ES-I3 (cell line): ENCODE measurements at regions not wholly inside any gene's neighbourhood (a gene's known extent, or its start where the extent isn't known, plus 50 kb on each side); places are given as distances from the start of the nearest gene placed in this dataset.

Experiments
- H3K36me3 ChIP-seq: 2 replicates; pipeline ENCODE4 v1.6.1; 2013; ENCODE audit warnings: mild to moderate bottlenecking, low read length, control low read depth, moderate library complexity; ENCODE audit not compliant: insufficient read depth
- H3K4me1 ChIP-seq: 2 replicates; pipeline ENCODE4 v1.6.1; 2013; ENCODE audit warnings: mild to moderate bottlenecking, control low read depth, low read length; ENCODE audit not compliant: insufficient read depth
- H3K9ac ChIP-seq: 2 replicates; pipeline ENCODE4 v1.6.1; 2013; ENCODE audit warnings: low read depth, mild to moderate bottlenecking, low read length, moderate library complexity
- H3K9me3 ChIP-seq: 2 replicates; pipeline ENCODE4 v1.6.1; 2013; ENCODE audit warnings: mild to moderate bottlenecking, low read length, moderate library complexity; ENCODE audit not compliant: control insufficient read depth, insufficient read depth

GRCh38 chr11:37770145-37770544 lies 1172.1 kb upstream of the RAG2 start:
- no peak overlapping the region for H3K9ac ChIP-seq
- no peaks in the 10 kb centered on the region for H3K9me3 ChIP-seq
- no peaks in the 10 kb centered on the region for H3K4me1 ChIP-seq
- no peaks in the 10 kb centered on the region for H3K36me3 ChIP-seq

- Histone ChIP-seq H3K9ac (no peak overlapping the region), H3K9me3 (no peaks in the 10 kb centered on the region), H3K4me1 (no peaks in the 10 kb centered on the region), H3K36me3 (no peaks in the 10 kb centered on the region)
Observed at GRCh38 chr11:37762079-37762478, 1164.0 kb upstream of the RAG2 start.

GRCh38 chr11:37755521-37755920 lies 1157.5 kb upstream of the RAG2 start:
- Histone ChIP-seq H3K9me3 (no peaks in the 10 kb centered on the region), H3K9ac (no peak overlapping the region), H3K36me3 (no peaks in the 10 kb centered on the region), H3K4me1 (no peaks in the 10 kb centered on the region)

GRCh38 chr11:37748641-37749040 lies 1150.6 kb upstream of the RAG2 start:
- Histone ChIP-seq H3K36me3 (no peaks in the 10 kb centered on the region), H3K4me1 (no peaks in the 10 kb centered on the region), H3K9ac (no peak overlapping the region), H3K9me3 (peaks cover 3% of the 10 kb centered on the region; the same call in 1 of the 2 replicates)

- Histone ChIP-seq H3K9ac (no peak overlapping the region), H3K4me1 (no peaks in the 10 kb centered on the region)
Observed at GRCh38 chr11:37747121-37747520, 1149.1 kb upstream of the RAG2 start.

GRCh38 chr11:37727371-37727770 lies 1129.3 kb upstream of the RAG2 start:
- H3K9ac ChIP-seq = no peak overlapping the region
- no peaks in the 10 kb centered on the region for H3K9me3 ChIP-seq
- no peaks in the 10 kb centered on the region for H3K4me1 ChIP-seq
- no peaks in the 10 kb centered on the region for H3K36me3 ChIP-seq

More at GRCh38 chr11:37747121-37747520, 1149.1 kb upstream of the RAG2 start:
- Histone ChIP-seq H3K36me3 (no peaks in the 10 kb centered on the region), H3K9me3 (peaks cover 3% of the 10 kb centered on the region; the same call in 1 of the 2 replicates)

GRCh38 chr11:37724315-37724714 lies 1126.3 kb upstream of the RAG2 start:
- H3K36me3 ChIP-seq = no peaks in the 10 kb centered on the region
- H3K4me1 ChIP-seq = no peaks in the 10 kb centered on the region
- H3K9ac ChIP-seq = no peak overlapping the region
- H3K9me3 ChIP-seq = no peaks in the 10 kb centered on the region

GRCh38 chr11:37721485-37721884 lies 1123.4 kb upstream of the RAG2 start:
- no peaks in the 10 kb centered on the region for H3K9me3 ChIP-seq
- no peaks in the 10 kb centered on the region for H3K4me1 ChIP-seq
- H3K9ac ChIP-seq = no peak overlapping the region
- H3K36me3 ChIP-seq = no peaks in the 10 kb centered on the region

GRCh38 chr11:37718431-37718999 lies 1120.5 kb upstream of the RAG2 start:
- no peak overlapping the region for H3K9ac ChIP-seq
- no peaks in the 10 kb centered on the region for H3K36me3 ChIP-seq
- no peaks in the 10 kb centered on the region for H3K9me3 ChIP-seq
- H3K4me1 ChIP-seq = no peaks in the 10 kb centered on the region

- H3K9ac ChIP-seq = no peak overlapping the region
- H3K4me1 ChIP-seq = no peaks in the 10 kb centered on the region
- H3K9me3 ChIP-seq = no peaks in the 10 kb centered on the region
- H3K36me3 ChIP-seq = no peaks in the 10 kb centered on the region
Observed at GRCh38 chr11:37712251-37712650, 1114.2 kb upstream of the RAG2 start.

- H3K36me3 ChIP-seq = no peaks in the 10 kb centered on the region
- no peaks in the 10 kb centered on the region for H3K4me1 ChIP-seq
Observed at GRCh38 chr11:37710031-37710430, 1112.0 kb upstream of the RAG2 start.

GRCh38 chr11:37704791-37705190 lies 1106.8 kb upstream of the RAG2 start:
- no peaks in the 10 kb centered on the region for H3K9me3 ChIP-seq
- no peaks in the 10 kb centered on the region for H3K4me1 ChIP-seq
- H3K36me3 ChIP-seq = no peaks in the 10 kb centered on the region
- no peak overlapping the region for H3K9ac ChIP-seq

More at GRCh38 chr11:37710031-37710430, 1112.0 kb upstream of the RAG2 start:
- Histone ChIP-seq H3K9ac (no peak overlapping the region), H3K9me3 (no peaks in the 10 kb centered on the region)

GRCh38 chr11:37699644-37700043 lies 1101.6 kb upstream of the RAG2 start:
- Histone ChIP-seq H3K36me3 (no peaks in the 10 kb centered on the region), H3K9ac (no peak overlapping the region), H3K9me3 (peaks cover under 1% of the 10 kb centered on the region; the same call in 1 of the 2 replicates), H3K4me1 (no peaks in the 10 kb centered on the region)

GRCh38 chr11:37695283-37695682 lies 1097.2 kb upstream of the RAG2 start:
- no peaks in the 10 kb centered on the region for H3K36me3 ChIP-seq
- no peak overlapping the region for H3K9ac ChIP-seq
- H3K4me1 ChIP-seq = no peaks in the 10 kb centered on the region
- peaks cover 6% of the 10 kb centered on the region; the same call in 1 of the 2 replicates for H3K9me3 ChIP-seq

- H3K36me3 ChIP-seq = no peaks in the 10 kb centered on the region
- H3K9me3 ChIP-seq = peaks cover 6% of the 10 kb centered on the region; the same call in 1 of the 2 replicates
- H3K4me1 ChIP-seq = no peaks in the 10 kb centered on the region
- H3K9ac ChIP-seq = no peak overlapping the region
Observed at GRCh38 chr11:37689951-37690350, 1091.9 kb upstream of the RAG2 start.
